ENCODE measurements at regions not wholly inside any gene's neighbourhood (a gene's known extent, or its start where the extent isn't known, plus 50 kb on each side); places are given as distances from the start of the nearest gene placed in this dataset.

DNA sequence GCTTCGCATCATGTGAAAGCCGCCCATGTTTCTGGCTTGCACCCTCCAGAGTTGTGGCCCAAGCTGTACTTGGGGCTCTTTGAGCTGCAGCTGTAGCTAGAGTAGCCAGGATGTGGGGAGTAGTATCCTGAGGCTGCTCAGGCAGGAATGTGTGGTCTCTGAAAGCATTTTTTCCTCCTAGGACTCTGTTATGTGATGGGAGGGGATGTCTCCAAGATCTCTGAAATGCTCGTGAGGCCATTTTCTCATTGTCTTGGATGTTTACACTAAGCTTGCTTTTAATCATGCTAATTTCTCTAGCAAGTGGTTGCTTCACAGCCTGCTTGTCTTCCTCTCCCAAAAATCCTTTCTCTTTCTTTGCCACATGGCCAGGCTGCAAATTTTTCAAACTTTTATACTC, 687.6 kb downstream of the DCDC2C start:
- DNase-seq: no peak

GRCh38 chr2:4404363-4404762, 701.0 kb downstream of the DCDC2C start:
- DNase-seq: no peak

- no peak for DNase-seq
These were observed 704.9 kb downstream of the DCDC2C start for GRCh38 chr2:4408321-4408720.

- no peak for DNase-seq
These were observed 709.3 kb downstream of the DCDC2C start for GRCh38 chr2:4412637-4413187.

DNA sequence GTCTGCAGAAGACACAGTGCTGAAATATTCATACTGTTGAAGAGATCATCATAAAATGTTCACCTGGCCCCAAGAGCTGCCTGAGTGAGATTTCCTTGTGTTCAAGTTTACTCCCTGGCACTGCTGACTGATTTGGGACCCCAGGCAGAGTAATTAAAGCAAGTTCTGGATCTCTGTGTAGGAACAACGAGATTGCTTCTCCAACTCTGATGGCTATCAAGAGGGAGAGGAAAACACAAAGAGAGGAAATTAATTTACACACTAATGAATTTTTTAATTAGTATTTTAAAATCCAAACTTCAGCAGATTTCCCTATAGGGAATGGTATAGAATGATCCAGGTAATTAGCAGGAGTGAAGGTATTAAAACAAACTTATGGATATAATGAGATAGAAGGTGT, 711.8 kb downstream of the DCDC2C start:
- DNase-seq: no peak

- no peak for DNase-seq
These were observed 712.5 kb downstream of the DCDC2C start for GRCh38 chr2:4415810-4416413.

- DNase-seq: no peak
These were observed 713.1 kb downstream of the DCDC2C start for GRCh38 chr2:4416431-4416830.

DNA sequence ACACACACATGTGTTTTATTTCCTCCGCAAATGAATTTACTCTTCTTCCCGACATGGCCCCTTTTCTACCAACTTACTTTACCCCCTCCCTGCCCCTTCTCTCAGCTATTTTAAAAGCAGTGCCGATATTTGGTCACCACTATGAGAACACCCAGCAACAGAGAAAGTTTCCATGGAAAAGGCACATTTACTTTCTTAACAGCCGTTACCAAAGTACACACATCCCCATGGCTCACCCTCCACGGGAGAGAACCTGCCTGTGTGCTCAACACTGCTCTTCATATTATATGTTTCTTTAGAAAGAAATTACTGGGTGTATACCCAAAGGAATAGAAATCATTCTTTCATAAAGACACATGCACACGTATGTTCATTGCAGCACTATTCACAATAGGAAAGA, 714.4 kb downstream of the DCDC2C start:
- DNase-seq: no peak

GRCh38 chr2:4420032-4420431, 716.7 kb downstream of the DCDC2C start:
- no peak for DNase-seq

DNA sequence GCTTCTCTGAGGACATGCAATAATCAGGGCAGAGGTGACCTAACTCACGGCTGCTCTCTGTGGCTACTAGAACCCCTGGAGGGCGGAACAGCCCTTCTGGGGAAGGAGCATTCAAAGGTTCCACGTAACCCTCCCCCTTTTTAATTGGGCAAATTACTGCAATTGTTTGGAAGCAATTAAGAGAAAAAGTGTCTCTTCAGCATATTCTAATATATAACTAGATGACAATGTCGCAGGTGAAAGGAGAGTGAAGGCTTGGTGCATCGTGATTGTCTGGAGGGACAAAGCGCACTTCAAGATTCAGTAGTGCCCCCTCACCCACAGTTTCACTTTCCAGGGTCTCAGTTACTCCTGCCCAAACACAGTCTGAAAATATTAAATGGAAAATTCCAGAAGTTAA, 720.8 kb downstream of the DCDC2C start:
- no peak for DNase-seq

DNA sequence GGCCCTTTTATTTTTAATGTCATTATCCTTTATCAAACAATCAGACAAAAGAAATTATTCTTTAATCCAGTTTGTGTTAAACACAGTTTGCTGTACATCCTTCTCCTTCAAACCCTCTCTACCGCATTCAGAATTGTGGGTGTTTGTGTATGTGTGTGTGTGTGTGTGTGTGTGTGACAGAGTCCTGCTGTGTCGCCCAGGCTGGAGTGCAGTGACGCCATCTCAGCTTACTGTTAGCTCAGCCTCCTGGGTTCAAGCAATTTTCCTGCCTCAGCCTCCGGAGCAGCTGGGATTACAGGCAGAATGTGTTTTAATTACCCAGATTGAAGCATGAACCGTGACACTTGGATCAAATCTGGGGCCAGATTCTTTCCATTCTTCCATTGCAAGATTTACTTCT, 723.7 kb downstream of the DCDC2C start:
- no peak for DNase-seq

DNA sequence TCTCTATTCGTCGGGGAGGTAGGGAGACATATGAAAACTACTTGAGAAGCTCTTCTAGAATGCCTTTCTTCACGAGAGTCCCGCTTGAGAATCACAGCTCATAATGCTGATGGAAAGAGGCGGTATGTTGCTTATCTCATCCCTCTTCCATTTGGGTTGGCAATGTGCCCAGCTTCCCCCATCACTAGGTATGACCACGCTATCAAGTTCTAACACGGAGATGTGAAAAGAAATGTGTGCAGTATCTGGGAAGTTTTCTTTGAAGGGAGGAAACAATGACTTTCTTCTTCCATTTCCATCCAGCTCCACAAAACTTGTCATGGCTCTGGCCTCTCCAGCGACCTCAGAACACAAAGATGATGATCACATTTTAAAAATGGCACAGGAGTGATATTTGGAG, 742.4 kb downstream of the DCDC2C start:
- no peak for DNase-seq

DNA sequence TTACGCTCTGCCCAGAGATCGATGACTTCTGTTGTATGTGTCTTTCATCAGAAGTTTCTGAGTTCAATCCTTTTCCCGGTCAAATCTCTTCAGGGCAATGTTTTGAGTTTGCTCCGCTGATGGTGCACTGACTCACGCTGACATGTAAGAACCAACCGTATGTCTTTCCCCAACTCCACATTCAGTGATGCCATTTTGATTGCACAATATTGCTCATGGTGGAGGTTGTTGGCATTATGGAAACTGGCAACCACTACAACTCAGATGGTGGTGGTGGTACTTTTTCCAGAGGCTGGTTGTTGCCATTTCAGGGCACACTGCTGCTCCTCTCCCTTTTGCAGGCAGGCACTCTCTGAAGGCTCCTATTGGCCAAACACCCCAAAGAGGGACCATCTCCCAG, 751.5 kb downstream of the DCDC2C start:
- DNase-seq: no peak

DNA sequence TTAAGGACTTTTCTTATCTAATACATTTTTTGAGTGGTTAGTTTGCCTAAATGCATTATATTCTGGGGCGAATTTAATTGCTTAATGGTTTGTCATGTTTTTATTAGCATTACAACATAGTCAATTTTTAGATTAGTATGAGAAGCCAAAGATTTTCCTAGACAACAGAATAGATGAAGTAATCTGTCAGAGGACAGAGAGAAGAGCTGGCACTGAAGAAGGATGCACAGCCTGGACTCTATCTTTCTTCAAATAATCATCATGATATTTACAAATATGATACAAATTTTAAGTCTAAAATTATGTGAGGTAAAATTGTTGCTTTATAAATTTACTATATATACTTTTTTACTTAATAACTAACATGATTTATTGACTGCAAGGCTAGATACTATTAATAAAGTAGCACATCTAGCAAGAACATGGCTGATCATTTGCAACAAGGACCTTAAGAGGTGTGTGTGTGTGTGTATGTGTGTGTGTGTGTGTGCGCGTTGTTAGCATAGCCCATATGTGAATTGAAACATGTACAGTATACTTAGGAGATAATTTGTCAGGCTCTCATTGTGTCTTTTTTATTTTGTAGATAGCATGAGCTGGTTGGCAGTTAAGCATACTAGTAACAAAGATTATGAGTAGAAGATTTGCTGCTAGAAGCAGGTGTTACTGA, 752.2 kb downstream of the DCDC2C start:
- DNase-seq: no peak

- DNase-seq: no peak
These were observed 761.4 kb downstream of the DCDC2C start for GRCh38 chr2:4464634-4465266.

- DNase-seq: no peak
These were observed 762.3 kb downstream of the DCDC2C start for GRCh38 chr2:4465671-4466070.

GRCh38 chr2:4475618-4476017, 772.2 kb downstream of the DCDC2C start:
- no peak for DNase-seq

- no peak for DNase-seq
These were observed 779.7 kb downstream of the DCDC2C start for GRCh38 chr2:4483050-4483449.

GRCh38 chr2:4486971-4487370, 783.6 kb downstream of the DCDC2C start:
- DNase-seq: no peak

DNA sequence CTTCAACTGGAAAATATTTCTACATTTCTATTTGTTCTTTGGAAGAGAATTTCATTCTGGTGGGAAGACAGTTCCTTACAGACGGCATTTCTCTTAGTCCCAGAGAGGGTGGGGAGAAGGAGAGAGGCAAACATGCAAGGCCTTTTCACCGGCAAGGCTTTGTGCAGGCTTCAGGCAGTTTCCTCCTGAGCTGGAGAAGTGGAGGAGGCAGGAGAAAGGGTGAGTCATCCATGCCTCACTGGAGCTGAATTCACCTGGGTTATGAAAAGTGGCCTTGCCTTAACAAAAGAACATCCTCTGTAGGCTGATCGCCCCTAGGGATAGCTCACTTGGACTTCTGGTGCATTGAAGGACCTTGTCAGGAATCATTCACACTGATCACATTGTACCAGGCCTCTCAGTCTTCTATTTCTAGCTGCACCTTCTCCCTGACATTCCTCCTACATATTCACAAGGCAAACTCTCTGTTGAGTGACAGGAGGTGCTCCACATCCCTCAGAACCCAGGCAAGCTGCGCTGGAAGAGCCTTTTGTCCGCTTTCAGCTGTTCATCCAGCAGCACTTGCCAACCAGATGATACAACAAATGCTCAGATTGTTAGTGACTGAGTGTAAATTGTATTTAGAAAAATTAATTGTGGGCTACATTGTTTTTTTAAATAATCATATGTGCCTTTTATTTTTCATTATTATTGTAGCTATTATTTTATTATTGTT, 796.1 kb downstream of the DCDC2C start:
- no peak for DNase-seq

DNA sequence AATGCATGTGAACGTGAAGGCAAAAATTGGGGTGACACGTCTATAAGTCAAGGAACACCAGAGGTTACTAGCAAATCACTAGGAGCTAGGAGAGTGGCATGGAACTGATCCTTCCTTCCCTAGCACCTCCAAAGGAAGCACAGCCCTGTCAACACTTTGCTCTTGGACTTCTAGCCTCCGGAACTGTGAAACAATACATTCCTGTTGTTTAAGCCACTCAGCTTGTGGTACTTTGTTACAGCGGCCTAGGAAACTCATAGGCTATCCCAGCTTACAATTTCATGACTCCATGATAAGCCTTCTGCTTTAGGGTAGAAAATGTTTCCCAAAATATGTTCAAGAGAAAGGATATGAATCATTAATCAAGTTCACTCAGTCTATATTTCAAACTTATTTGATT, 798.1 kb downstream of the DCDC2C start:
- DNase-seq: no peak

DNA sequence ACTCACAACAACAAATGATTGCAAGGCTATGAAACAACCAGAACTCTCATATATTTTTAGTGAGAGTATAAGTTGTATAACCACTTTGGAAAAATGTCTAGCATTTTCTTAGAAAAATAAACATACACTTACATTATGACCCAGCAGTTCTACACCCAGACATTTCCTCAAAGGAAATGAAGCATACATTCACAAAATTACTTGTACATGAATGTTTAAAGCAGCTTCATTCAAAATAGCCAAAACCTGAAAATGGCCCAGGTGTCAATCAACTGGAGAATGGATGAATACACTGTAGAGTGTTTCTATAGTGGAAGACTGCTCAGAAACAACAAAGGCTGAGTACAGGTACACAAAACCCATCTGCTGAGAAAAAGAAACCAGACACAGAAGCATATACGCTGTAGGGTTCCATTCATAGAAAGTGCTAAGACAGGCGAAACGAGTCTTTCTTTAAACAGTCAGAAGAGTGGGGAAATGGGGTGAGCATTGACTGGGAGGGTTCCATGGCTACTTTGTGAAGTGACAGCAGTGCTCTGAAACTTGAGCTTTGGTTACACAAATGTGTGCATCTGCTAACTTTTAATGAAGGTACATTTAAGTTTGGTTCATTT, 799.0 kb downstream of the DCDC2C start:
- DNase-seq: no peak

GRCh38 chr2:4507661-4508060, 804.3 kb downstream of the DCDC2C start:
- no peak for DNase-seq

Measured in hematopoietic multipotent progenitor cell treated with erythropoietin and hydrocortisone succinate and interleukin-3 and kit ligand, for 4 days (in vitro differentiated cells).